ENCODE measurements at regions not wholly inside any gene's neighbourhood (a gene's known extent, or its start where the extent isn't known, plus 50 kb on each side); places are given as distances from the start of the nearest gene placed in this dataset.

DNA sequence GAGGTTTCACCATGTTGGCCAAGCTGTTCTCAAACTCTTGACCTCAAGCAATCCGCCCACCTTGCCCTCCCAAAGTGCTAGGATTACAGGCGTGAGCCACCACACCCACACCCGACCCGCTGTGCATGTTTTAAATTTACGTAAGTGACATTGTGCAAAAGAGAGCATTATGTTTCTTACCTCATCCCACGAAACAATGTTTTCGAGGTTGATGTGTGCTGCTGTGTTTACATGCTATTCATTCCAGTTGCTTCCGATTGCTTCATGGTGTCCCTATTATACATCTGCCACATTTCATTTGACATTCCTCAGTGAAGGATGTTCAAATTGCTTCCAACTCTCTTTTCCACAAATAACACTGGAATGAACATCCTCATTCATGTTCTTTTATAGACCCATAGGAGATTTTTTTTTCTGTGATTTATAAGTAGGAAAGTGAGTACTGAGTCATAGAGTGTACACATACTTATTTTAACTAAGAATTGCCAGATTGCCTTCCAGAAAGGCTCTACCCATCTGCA is 403.9 kb upstream of the JARID2 start:
- CTCF ChIA-PET = no interaction called here
- TF ChIP-seq ELF1 (IDR thresholded peaks at IDR 0.05; ENCODE audit: borderline replicate concordance, low read depth) (no peak), FOSL1 (IDR thresholded peaks at IDR 0.05; ENCODE audit: low read depth) (no peak)
- H3K4me1 ChIP-seq (ENCODE audit: control insufficient read depth in 1 of 2, insufficient read depth in 2 of 2, low read length in 2 of 2) = no peaks in the 10 kb centered on the region
- no peaks in the 10 kb centered on the region for H4K20me1 ChIP-seq (ENCODE audit: insufficient read depth)
- H3K27me3 ChIP-seq (ENCODE audit: insufficient read depth, low read length) = no peaks in the 10 kb centered on the region
- POLR2A ChIA-PET = no interaction called here
- DNase-seq (ENCODE audit: low read depth, low spot score) = no peak
- BruUV-seq (replicated peaks) = no TSS peak
- ATAC-seq = no peak
- no peaks in the 10 kb centered on the region for H3K9me2 ChIP-seq (ENCODE audit: insufficient read depth)
- H3K4me2 ChIP-seq (ENCODE audit: low read length) = no peak overlapping the region
- H3K4me3 ChIP-seq (replicated peaks in 1 of 2; ENCODE audit: low read depth in 1 of 2, low read length in 2 of 2) = no peak overlapping the region
- H3K27ac ChIP-seq (ENCODE audit: low read depth, low read length) = no peak overlapping the region
- no peaks in the 10 kb centered on the region for H3K9me3 ChIP-seq (ENCODE audit: control insufficient read depth in 1 of 2, insufficient read depth in 1 of 2, low read depth in 1 of 2, low read length in 2 of 2)
- RAD21 ChIA-PET (ENCODE audit: low non-redundant PET in 1 of 2, low total read pairs in 2 of 2, uncharacterized antibody in 2 of 2, unreplicated experiment in 2 of 2) = no interaction called here
- intact Hi-C loops (cut with micrococcal nuclease) = no loop called here
- no peaks in the 10 kb centered on the region for H3K79me2 ChIP-seq (ENCODE audit: insufficient read depth, low read length)
- H3K36me3 ChIP-seq (ENCODE audit: control insufficient read depth in 1 of 2, insufficient read depth in 2 of 2, low read length in 2 of 2) = no peaks in the 10 kb centered on the region
- no peak overlapping the region for H2AFZ ChIP-seq (ENCODE audit: low read depth, low read length, poor library complexity, severe bottlenecking)
- no peak overlapping the region for H3K9ac ChIP-seq (ENCODE audit: low read length)

DNA sequence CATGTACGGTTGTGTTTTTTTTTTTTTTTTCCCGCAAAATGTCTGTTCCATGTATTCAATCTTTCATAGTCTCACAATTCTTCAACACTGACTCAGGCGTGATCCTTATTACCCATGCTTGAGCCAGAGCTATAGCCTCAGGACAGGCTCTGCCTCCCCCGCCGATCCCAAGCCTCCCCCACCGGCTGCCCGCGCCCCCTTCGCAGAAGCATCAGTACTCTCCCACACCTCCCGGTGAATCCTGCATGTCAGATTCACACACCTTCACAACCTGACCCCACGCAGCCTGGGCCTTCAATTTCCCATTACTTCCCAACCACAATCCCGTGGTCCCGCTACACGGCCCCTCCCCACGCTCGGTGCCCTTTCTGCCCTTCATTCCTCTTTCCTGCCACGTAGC is 401.5 kb upstream of the JARID2 start:
- Histone ChIP-seq H2AFZ (ENCODE audit: low read depth, low read length, poor library complexity, severe bottlenecking) (no peak overlapping the region), H3K27me3 (ENCODE audit: insufficient read depth, low read length) (no peaks in the 10 kb centered on the region), H3K79me2 (ENCODE audit: insufficient read depth, low read length) (no peaks in the 10 kb centered on the region), H3K36me3 (ENCODE audit: control insufficient read depth in 1 of 2, insufficient read depth in 2 of 2, low read length in 2 of 2) (no peaks in the 10 kb centered on the region), H3K27ac (ENCODE audit: low read depth, low read length) (no peak overlapping the region), H3K9me3 (ENCODE audit: control insufficient read depth in 1 of 2, insufficient read depth in 1 of 2, low read depth in 1 of 2, low read length in 2 of 2) (no peaks in the 10 kb centered on the region), H3K4me2 (ENCODE audit: low read length) (no peak overlapping the region), H4K20me1 (ENCODE audit: insufficient read depth) (no peaks in the 10 kb centered on the region), H3K4me1 (ENCODE audit: control insufficient read depth in 1 of 2, insufficient read depth in 2 of 2, low read length in 2 of 2) (no peaks in the 10 kb centered on the region), H3K4me3 (replicated peaks in 1 of 2; ENCODE audit: low read depth in 1 of 2, low read length in 2 of 2) (no peak overlapping the region), H3K9me2 (ENCODE audit: insufficient read depth) (no peaks in the 10 kb centered on the region; the same call in 1 of the 2 replicates), H3K9ac (ENCODE audit: low read length) (no peak overlapping the region)
- ChIA-PET POLR2A (no interaction called here), RAD21 (ENCODE audit: low non-redundant PET in 1 of 2, low total read pairs in 2 of 2, uncharacterized antibody in 2 of 2, unreplicated experiment in 2 of 2) (no interaction called here), CTCF (no interaction called here)
- ATAC-seq = no peak
- DNase-seq (ENCODE audit: low read depth, low spot score) = no peak
- intact Hi-C loops (cut with micrococcal nuclease) = no loop called here
- BruUV-seq (replicated peaks) = no TSS peak
- TF ChIP-seq, protein P1, sequence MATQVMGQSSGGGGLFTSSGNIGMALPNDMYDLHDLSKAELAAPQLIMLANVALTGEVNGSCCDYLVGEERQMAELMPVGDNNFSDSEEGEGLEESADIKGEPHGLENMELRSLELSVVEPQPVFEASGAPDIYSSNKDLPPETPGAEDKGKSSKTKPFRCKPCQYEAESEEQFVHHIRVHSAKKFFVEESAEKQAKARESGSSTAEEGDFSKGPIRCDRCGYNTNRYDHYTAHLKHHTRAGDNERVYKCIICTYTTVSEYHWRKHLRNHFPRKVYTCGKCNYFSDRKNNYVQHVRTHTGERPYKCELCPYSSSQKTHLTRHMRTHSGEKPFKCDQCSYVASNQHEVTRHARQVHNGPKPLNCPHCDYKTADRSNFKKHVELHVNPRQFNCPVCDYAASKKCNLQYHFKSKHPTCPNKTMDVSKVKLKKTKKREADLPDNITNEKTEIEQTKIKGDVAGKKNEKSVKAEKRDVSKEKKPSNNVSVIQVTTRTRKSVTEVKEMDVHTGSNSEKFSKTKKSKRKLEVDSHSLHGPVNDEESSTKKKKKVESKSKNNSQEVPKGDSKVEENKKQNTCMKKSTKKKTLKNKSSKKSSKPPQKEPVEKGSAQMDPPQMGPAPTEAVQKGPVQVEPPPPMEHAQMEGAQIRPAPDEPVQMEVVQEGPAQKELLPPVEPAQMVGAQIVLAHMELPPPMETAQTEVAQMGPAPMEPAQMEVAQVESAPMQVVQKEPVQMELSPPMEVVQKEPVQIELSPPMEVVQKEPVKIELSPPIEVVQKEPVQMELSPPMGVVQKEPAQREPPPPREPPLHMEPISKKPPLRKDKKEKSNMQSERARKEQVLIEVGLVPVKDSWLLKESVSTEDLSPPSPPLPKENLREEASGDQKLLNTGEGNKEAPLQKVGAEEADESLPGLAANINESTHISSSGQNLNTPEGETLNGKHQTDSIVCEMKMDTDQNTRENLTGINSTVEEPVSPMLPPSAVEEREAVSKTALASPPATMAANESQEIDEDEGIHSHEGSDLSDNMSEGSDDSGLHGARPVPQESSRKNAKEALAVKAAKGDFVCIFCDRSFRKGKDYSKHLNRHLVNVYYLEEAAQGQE (IDR thresholded peaks at IDR 0.05; ENCODE audit: low read depth) = no peak
- no peak for TF ChIP-seq EZH2 (IDR thresholded peaks at IDR 0.05)
- no peak for TF ChIP-seq JUND (IDR thresholded peaks at IDR 0.05)
- no peak for TF ChIP-seq ZNF274 (IDR thresholded peaks at IDR 0.05; ENCODE audit: low read depth, low read length)
- no peak for TF ChIP-seq SRF (IDR thresholded peaks at IDR 0.05; ENCODE audit: low read depth)
- TF ChIP-seq, protein P2, sequence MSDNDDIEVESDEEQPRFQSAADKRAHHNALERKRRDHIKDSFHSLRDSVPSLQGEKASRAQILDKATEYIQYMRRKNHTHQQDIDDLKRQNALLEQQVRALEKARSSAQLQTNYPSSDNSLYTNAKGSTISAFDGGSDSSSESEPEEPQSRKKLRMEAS (IDR thresholded peaks at IDR 0.05) = no peak
- TF ChIP-seq CBX3 (IDR thresholded peaks at IDR 0.05; ENCODE audit: low read depth) = no peak
- TF ChIP-seq SP1 (IDR thresholded peaks at IDR 0.05; ENCODE audit: low read depth) = no peak
- TF ChIP-seq CEBPB (IDR thresholded peaks at IDR 0.05; ENCODE audit: low read depth) = no peak
- TF ChIP-seq, protein P3, sequence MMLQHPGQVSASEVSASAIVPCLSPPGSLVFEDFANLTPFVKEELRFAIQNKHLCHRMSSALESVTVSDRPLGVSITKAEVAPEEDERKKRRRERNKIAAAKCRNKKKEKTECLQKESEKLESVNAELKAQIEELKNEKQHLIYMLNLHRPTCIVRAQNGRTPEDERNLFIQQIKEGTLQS (IDR thresholded peaks at IDR 0.05) = no peak
- no peak for TF ChIP-seq TCF7L2 (IDR thresholded peaks at IDR 0.05; ENCODE audit: borderline replicate concordance, extremely low read depth, insufficient read depth, insufficient read length)
- no peak for TF ChIP-seq EZH2phosphoT487 (IDR thresholded peaks at IDR 0.05; ENCODE audit: borderline replicate concordance)
- no peak for TF ChIP-seq POLR2A (IDR thresholded peaks at IDR 0.05; ENCODE audit: borderline replicate concordance, extremely low read depth, insufficient read depth, insufficient read length)
- TF ChIP-seq, protein P4, sequence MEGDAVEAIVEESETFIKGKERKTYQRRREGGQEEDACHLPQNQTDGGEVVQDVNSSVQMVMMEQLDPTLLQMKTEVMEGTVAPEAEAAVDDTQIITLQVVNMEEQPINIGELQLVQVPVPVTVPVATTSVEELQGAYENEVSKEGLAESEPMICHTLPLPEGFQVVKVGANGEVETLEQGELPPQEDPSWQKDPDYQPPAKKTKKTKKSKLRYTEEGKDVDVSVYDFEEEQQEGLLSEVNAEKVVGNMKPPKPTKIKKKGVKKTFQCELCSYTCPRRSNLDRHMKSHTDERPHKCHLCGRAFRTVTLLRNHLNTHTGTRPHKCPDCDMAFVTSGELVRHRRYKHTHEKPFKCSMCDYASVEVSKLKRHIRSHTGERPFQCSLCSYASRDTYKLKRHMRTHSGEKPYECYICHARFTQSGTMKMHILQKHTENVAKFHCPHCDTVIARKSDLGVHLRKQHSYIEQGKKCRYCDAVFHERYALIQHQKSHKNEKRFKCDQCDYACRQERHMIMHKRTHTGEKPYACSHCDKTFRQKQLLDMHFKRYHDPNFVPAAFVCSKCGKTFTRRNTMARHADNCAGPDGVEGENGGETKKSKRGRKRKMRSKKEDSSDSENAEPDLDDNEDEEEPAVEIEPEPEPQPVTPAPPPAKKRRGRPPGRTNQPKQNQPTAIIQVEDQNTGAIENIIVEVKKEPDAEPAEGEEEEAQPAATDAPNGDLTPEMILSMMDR (IDR thresholded peaks at IDR 0.05 in 2 of 3, conservative IDR thresholded peaks at IDR 0.05 in 1 of 3; ENCODE audit: borderline replicate concordance in 1 of 3, insufficient read depth in 1 of 3, low read depth in 2 of 3, low read length in 2 of 3) = no peak
- no peak for TF ChIP-seq ZFX (IDR thresholded peaks at IDR 0.05)
- no peak for TF ChIP-seq POLR2AphosphoS5 (IDR thresholded peaks at IDR 0.05; ENCODE audit: low read depth, low read length)

All from HCT116 (cell line).